ENCODE measurements at regions not wholly inside any gene's neighbourhood (a gene's known extent, or its start where the extent isn't known, plus 50 kb on each side); places are given as distances from the start of the nearest gene placed in this dataset.

DNA sequence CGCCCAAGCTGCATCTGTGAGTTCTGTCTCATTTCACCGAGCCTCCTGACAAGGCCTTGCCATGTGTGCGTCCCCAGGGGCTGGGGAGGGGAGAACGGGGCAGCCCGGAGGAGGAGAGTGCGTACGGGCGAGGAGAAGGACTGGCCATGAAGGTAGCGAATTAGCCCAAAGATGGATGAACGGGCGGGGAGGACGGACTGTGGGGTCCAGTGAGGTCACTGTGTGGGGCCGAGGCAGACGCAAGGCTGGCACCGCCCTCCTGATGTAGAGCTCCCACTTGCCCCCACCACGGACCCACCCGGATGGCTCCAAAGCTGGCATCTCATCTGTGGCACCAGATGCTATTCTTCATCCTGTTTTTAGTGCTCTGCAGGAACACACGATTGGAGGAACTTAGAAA is 330.4 kb downstream of the AJAP1 start:
- 91% methylated on average over 18 of the region's 18 CpGs for WGBS
- Histone ChIP-seq H3K4me1 (ENCODE audit: control insufficient read depth in 2 of 2, insufficient read depth in 2 of 2, low read length in 2 of 2) (no peaks in the 10 kb centered on the region), H3K27me3 (ENCODE audit: control insufficient read depth in 2 of 2, insufficient read depth in 1 of 2, low read length in 1 of 2) (no peaks in the 10 kb centered on the region), H3K27ac (ENCODE audit: low read depth in 1 of 2, low read length in 1 of 2) (no peak overlapping the region), H3K4me3 (ENCODE audit: low read length in 2 of 2) (no peak overlapping the region), H3K36me3 (ENCODE audit: control insufficient read depth in 2 of 2, insufficient read depth in 2 of 2, low read length in 1 of 2) (no peaks in the 10 kb centered on the region), H3K9me3 (ENCODE audit: control insufficient read depth in 2 of 2, insufficient read depth in 1 of 2, low read length in 1 of 2) (no peaks in the 10 kb centered on the region)
- DNase-seq (ENCODE audit: low read depth in 6 of 9, low spot score in 9 of 9) = no peak

GRCh38 chr1:4980211-4980610 is 325.8 kb downstream of the AJAP1 start:
- Histone ChIP-seq H3K4me1 (ENCODE audit: control insufficient read depth in 2 of 2, insufficient read depth in 2 of 2, low read length in 2 of 2) (no peaks in the 10 kb centered on the region), H3K9me3 (ENCODE audit: control insufficient read depth in 2 of 2, insufficient read depth in 1 of 2, low read length in 1 of 2) (no peaks in the 10 kb centered on the region), H3K27ac (ENCODE audit: low read depth in 1 of 2, low read length in 1 of 2) (no peak overlapping the region), H3K4me3 (ENCODE audit: low read length in 2 of 2) (no peak overlapping the region), H3K27me3 (ENCODE audit: control insufficient read depth in 2 of 2, insufficient read depth in 1 of 2, low read length in 1 of 2) (no peaks in the 10 kb centered on the region), H3K36me3 (ENCODE audit: control insufficient read depth in 2 of 2, insufficient read depth in 2 of 2, low read length in 1 of 2) (no peaks in the 10 kb centered on the region)
- DNase-seq (ENCODE audit: low read depth in 6 of 9, low spot score in 9 of 9) = no peak
- 93% methylated on average over 6 of the region's 6 CpGs for WGBS

GRCh38 chr1:4978660-4979390 is 324.4 kb downstream of the AJAP1 start:
- H3K4me3 ChIP-seq (ENCODE audit: low read length in 2 of 2) = no peak overlapping the region
- H3K27ac ChIP-seq (ENCODE audit: low read depth in 1 of 2, low read length in 1 of 2) = no peak overlapping the region
- 76% methylated on average over 19 of the region's 19 CpGs for WGBS
- H3K36me3 ChIP-seq (ENCODE audit: control insufficient read depth in 2 of 2, insufficient read depth in 2 of 2, low read length in 1 of 2) = no peaks in the 10 kb centered on the region
- no peak for DNase-seq (ENCODE audit: low read depth in 6 of 9, low spot score in 9 of 9)
- H3K4me1 ChIP-seq (ENCODE audit: control insufficient read depth in 2 of 2, insufficient read depth in 2 of 2, low read length in 2 of 2) = no peaks in the 10 kb centered on the region
- H3K9me3 ChIP-seq (ENCODE audit: control insufficient read depth in 2 of 2, insufficient read depth in 1 of 2, low read length in 1 of 2) = no peaks in the 10 kb centered on the region
- no peaks in the 10 kb centered on the region for H3K27me3 ChIP-seq (ENCODE audit: control insufficient read depth in 2 of 2, insufficient read depth in 1 of 2, low read length in 1 of 2)

DNA sequence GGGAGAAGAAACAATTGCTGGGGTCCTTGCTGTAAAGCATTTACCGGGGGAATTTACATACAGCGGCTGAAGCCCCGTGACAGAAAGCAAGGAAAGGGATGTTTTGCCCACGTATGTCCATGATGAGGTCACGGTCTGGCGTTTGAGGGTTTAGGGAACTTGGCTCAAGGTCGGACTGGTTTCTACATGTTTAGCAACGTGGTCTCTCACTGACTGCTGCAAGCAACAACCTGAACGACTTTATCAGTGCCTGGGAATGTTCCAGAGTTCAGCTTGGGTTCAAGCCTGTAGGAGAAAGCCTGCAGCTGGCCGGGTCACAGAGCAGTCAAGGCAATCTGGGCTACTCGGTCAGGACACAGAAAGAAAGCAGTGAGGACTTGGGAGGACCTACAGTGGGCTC is 323.3 kb downstream of the AJAP1 start:
- Histone ChIP-seq H3K27me3 (ENCODE audit: control insufficient read depth in 2 of 2, insufficient read depth in 1 of 2, low read length in 1 of 2) (no peaks in the 10 kb centered on the region), H3K27ac (ENCODE audit: low read depth in 1 of 2, low read length in 1 of 2) (no peak overlapping the region), H3K4me3 (ENCODE audit: low read length in 2 of 2) (no peak overlapping the region), H3K4me1 (ENCODE audit: control insufficient read depth in 2 of 2, insufficient read depth in 2 of 2, low read length in 2 of 2) (no peaks in the 10 kb centered on the region), H3K36me3 (ENCODE audit: control insufficient read depth in 2 of 2, insufficient read depth in 2 of 2, low read length in 1 of 2) (no peaks in the 10 kb centered on the region), H3K9me3 (ENCODE audit: control insufficient read depth in 2 of 2, insufficient read depth in 1 of 2, low read length in 1 of 2) (no peaks in the 10 kb centered on the region)
- DNase-seq (ENCODE audit: low read depth in 6 of 9, low spot score in 9 of 9) = no peak
- 70% methylated on average over 10 of the region's 11 CpGs for WGBS

DNA sequence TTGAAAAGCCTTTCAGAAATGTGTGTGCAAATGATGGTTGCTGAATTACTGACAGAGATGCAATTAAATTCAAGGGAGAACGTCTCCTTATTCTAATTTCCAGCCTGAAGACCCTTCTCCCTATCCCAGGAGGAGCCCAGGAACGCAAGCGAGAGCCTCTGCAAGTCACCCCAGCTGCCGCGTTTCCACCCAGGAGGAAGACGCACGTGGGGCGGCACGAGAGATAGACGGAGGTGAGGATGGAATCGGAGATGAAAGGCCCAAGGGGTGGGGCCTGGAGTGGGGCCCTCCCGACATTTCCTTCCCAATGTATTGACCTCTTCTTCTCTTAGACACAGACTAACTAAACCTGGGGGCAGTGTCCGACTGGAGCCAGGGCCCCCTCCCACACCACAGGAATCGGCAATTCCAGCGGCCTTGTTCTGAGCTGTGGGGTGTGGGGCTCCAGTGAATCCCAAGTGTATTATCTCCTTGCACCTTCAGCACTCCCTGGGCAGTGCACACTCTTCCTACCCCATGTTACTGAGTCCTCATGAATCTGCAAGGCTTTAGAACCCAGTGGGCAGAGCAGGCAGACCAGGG is 322.5 kb downstream of the AJAP1 start:
- WGBS = 91% methylated on average over 15 of the region's 15 CpGs
- H3K4me3 ChIP-seq (ENCODE audit: low read length in 2 of 2) = no peak overlapping the region
- H3K27me3 ChIP-seq (ENCODE audit: control insufficient read depth in 2 of 2, insufficient read depth in 1 of 2, low read length in 1 of 2) = no peaks in the 10 kb centered on the region
- H3K36me3 ChIP-seq (ENCODE audit: control insufficient read depth in 2 of 2, insufficient read depth in 2 of 2, low read length in 1 of 2) = no peaks in the 10 kb centered on the region
- no peaks in the 10 kb centered on the region for H3K4me1 ChIP-seq (ENCODE audit: control insufficient read depth in 2 of 2, insufficient read depth in 2 of 2, low read length in 2 of 2)
- no peak overlapping the region for H3K27ac ChIP-seq (ENCODE audit: low read depth in 1 of 2, low read length in 1 of 2)
- DNase-seq (ENCODE audit: low read depth in 6 of 9, low spot score in 9 of 9) = no peak
- H3K9me3 ChIP-seq (ENCODE audit: control insufficient read depth in 2 of 2, insufficient read depth in 1 of 2, low read length in 1 of 2) = no peaks in the 10 kb centered on the region

DNA sequence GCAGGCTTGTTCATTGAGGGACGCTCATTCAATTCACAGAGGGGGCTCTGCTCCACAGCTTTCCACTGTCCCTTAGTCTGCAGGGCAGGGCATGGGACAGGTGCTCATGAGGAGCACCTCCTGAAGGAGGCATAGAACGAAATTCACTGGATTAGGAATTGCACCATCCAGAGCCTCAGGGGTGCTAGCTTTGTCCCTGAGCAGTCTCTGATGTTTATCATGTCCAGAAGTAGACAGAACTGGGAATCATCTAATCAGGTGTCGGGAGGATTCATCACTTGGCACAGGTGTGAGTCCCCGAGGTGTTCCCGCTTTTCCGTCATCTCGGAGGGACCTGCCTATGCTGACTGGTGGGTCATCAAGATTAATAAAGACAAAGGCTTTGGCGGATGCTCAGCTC is 321.4 kb downstream of the AJAP1 start:
- DNase-seq (ENCODE audit: low read depth in 6 of 9, low spot score in 9 of 9) = no peak
- Histone ChIP-seq H3K27ac (ENCODE audit: low read depth in 1 of 2, low read length in 1 of 2) (no peak overlapping the region), H3K4me1 (ENCODE audit: control insufficient read depth in 2 of 2, insufficient read depth in 2 of 2, low read length in 2 of 2) (no peaks in the 10 kb centered on the region), H3K36me3 (ENCODE audit: control insufficient read depth in 2 of 2, insufficient read depth in 2 of 2, low read length in 1 of 2) (no peaks in the 10 kb centered on the region), H3K27me3 (ENCODE audit: control insufficient read depth in 2 of 2, insufficient read depth in 1 of 2, low read length in 1 of 2) (no peaks in the 10 kb centered on the region), H3K9me3 (ENCODE audit: control insufficient read depth in 2 of 2, insufficient read depth in 1 of 2, low read length in 1 of 2) (no peaks in the 10 kb centered on the region), H3K4me3 (ENCODE audit: low read length in 2 of 2) (no peak overlapping the region)
- WGBS = 86% methylated on average over 8 of the region's 8 CpGs

DNA sequence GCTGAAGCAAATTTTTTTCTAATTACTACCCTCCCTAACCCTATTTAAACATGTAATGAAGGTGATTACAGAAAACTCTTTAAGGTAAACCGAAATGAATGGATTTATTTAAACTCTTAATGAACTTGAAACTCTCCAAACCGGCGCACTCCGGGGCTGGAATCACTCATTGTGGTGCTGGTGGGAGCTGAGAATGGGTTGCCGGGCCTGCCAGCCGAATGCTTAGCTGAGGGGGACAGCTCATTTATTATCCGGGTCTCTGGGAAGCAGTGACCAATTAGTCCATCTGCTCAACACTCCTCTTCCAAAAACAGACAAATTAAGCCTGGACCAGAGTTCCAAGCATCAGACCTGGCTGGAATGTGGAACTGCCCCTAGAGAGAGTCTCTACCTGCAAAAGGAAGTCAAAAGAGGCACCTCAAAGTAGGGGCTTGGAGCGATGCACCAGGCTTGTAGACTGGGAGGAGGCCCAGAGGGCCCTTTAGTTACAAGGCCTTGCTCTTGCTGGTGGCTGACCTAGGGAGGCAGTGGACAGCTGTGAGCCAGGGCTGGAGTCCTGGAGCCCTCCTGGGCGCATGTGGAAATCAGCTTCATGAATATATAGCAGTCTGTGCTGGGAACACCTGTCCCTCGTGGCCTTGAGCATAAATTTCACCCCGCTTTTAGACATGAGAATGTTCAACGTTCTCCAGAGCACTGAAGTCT is 320.7 kb downstream of the AJAP1 start:
- Histone ChIP-seq H3K36me3 (ENCODE audit: control insufficient read depth in 2 of 2, insufficient read depth in 2 of 2, low read length in 1 of 2) (no peaks in the 10 kb centered on the region), H3K9me3 (ENCODE audit: control insufficient read depth in 2 of 2, insufficient read depth in 1 of 2, low read length in 1 of 2) (no peaks in the 10 kb centered on the region), H3K27me3 (ENCODE audit: control insufficient read depth in 2 of 2, insufficient read depth in 1 of 2, low read length in 1 of 2) (no peaks in the 10 kb centered on the region), H3K4me3 (ENCODE audit: low read length in 2 of 2) (no peak overlapping the region), H3K27ac (ENCODE audit: low read depth in 1 of 2, low read length in 1 of 2) (no peak overlapping the region), H3K4me1 (ENCODE audit: control insufficient read depth in 2 of 2, insufficient read depth in 2 of 2, low read length in 2 of 2) (no peaks in the 10 kb centered on the region)
- 90% methylated on average over 12 of the region's 12 CpGs for WGBS
- no peak for DNase-seq (ENCODE audit: low read depth in 6 of 9, low spot score in 9 of 9)

DNA sequence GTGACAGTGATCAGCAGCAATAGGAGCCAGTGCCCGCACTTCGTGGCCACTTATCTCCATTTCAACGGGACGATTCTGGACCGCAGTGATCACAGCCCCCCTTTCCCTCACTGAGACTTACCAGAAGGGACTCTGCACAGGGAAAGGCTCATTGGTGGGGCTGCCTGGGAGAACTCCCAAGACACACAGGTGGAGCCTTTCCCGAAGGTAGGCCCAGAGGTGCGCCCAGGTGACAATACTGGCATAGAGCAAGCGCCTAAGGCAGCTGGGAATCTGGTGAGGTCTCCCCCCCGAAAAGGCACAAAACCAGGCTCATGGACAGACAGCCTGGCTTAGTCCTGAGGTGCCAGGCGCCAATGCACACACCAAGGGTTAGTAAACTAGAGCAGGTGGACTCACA is 318.9 kb downstream of the AJAP1 start:
- no peaks in the 10 kb centered on the region for H3K27me3 ChIP-seq (ENCODE audit: control insufficient read depth in 2 of 2, insufficient read depth in 1 of 2, low read length in 1 of 2)
- DNase-seq (ENCODE audit: low read depth in 6 of 9, low spot score in 9 of 9) = no peak
- 96% methylated on average over 10 of the region's 10 CpGs for WGBS
- no peak overlapping the region for H3K4me3 ChIP-seq (ENCODE audit: low read length in 2 of 2)
- no peaks in the 10 kb centered on the region for H3K9me3 ChIP-seq (ENCODE audit: control insufficient read depth in 2 of 2, insufficient read depth in 1 of 2, low read length in 1 of 2)
- H3K27ac ChIP-seq (ENCODE audit: low read depth in 1 of 2, low read length in 1 of 2) = no peak overlapping the region
- H3K4me1 ChIP-seq (ENCODE audit: control insufficient read depth in 2 of 2, insufficient read depth in 2 of 2, low read length in 2 of 2) = no peaks in the 10 kb centered on the region
- no peaks in the 10 kb centered on the region for H3K36me3 ChIP-seq (ENCODE audit: control insufficient read depth in 2 of 2, insufficient read depth in 2 of 2, low read length in 1 of 2)

DNA sequence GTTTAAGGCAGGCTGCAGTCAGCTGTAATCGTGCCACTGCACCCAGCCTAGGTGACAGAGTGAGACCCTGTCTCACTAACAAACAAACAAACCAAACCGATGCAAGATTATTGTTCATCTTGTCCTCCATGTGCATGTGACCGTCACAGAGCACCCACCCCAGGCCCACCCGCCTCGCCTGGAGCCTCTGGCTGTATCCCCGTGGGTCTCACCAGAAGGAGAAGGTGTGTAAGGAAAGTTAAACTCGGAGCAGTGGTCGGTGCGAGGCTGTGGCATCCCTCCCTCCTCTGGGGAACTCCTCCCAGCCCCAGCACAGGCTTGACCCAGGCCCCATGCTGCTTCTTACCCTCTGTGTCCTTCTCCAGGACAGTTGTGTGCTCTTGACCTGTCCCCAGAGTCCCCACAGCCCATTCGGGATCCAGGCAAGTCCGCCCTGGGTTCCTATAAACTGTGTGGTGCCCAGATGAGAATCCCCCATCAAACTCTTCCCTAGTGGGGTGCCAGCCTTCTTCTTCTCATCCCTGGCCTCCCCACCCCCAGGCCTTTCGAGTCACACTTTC is 318.4 kb downstream of the AJAP1 start:
- no peaks in the 10 kb centered on the region for H3K9me3 ChIP-seq (ENCODE audit: control insufficient read depth in 2 of 2, insufficient read depth in 1 of 2, low read length in 1 of 2)
- 84% methylated on average over 12 of the region's 12 CpGs for WGBS
- no peak overlapping the region for H3K4me3 ChIP-seq (ENCODE audit: low read length in 2 of 2)
- no peaks in the 10 kb centered on the region for H3K36me3 ChIP-seq (ENCODE audit: control insufficient read depth in 2 of 2, insufficient read depth in 2 of 2, low read length in 1 of 2)
- H3K27me3 ChIP-seq (ENCODE audit: control insufficient read depth in 2 of 2, insufficient read depth in 1 of 2, low read length in 1 of 2) = no peaks in the 10 kb centered on the region
- no peak overlapping the region for H3K27ac ChIP-seq (ENCODE audit: low read depth in 1 of 2, low read length in 1 of 2)
- no peaks in the 10 kb centered on the region for H3K4me1 ChIP-seq (ENCODE audit: control insufficient read depth in 2 of 2, insufficient read depth in 2 of 2, low read length in 2 of 2)
- no peak for DNase-seq (ENCODE audit: low read depth in 6 of 9, low spot score in 9 of 9)

Data from thymus (tissue), 11 donors.